ENCODE measurements at regions not wholly inside any gene's neighbourhood (a gene's known extent, or its start where the extent isn't known, plus 50 kb on each side); places are given as distances from the start of the nearest gene placed in this dataset.

GRCh38 chr4:144574000-144574399 lies 72.0 kb upstream of the HHIP start:
- no peaks in the 10 kb centered on the region for H3K9me3 ChIP-seq (ENCODE audit: control insufficient read depth, low read depth, low read length)
- H3K79me2 ChIP-seq (ENCODE audit: insufficient read depth, low read length), result no peaks in the 10 kb centered on the region
- H3K4me2 ChIP-seq (ENCODE audit: insufficient read depth, insufficient read length, low read length), result no peak overlapping the region
- no peak overlapping the region for H3K56ac ChIP-seq (ENCODE audit: insufficient read length, low read depth, low read length)
- no peak for TF ChIP-seq CTCF (conservative IDR thresholded peaks at IDR 0.05)
- H3K23ac ChIP-seq (ENCODE audit: insufficient read length, low read depth, low read length), result no peak overlapping the region
- no peaks in the 10 kb centered on the region for H3K79me1 ChIP-seq (ENCODE audit: insufficient read depth, low read depth, low read length, poor library complexity, severe bottlenecking)
- H4K20me1 ChIP-seq (ENCODE audit: control insufficient read depth, insufficient read depth, insufficient read length), result no peaks in the 10 kb centered on the region
- H4K91ac ChIP-seq (ENCODE audit: insufficient read length, low read depth, low read length), result no peak overlapping the region
- no peaks in the 10 kb centered on the region for H3K4me1 ChIP-seq (ENCODE audit: insufficient read depth, low read length)
- Mint-ChIP-seq H3K4me1 (peaks cover 3 to 5% of the 10 kb centered on the region in 2 experiments; a peak in 2 of 4 replicates), H3K27ac (no peak overlapping the region), H3K4me3 (no peak overlapping the region), H3K36me3 (ENCODE audit: insufficient read depth in 1 of 3, low read depth in 3 of 3) (no peaks in the 10 kb centered on the region), H3K27me3 (ENCODE audit: low read depth) (no peaks in the 10 kb centered on the region), H3K9me3 (no peaks in the 10 kb centered on the region)
- no peak overlapping the region for H2BK15ac ChIP-seq (ENCODE audit: low read depth, low read length)
- no peak overlapping the region for H2BK120ac ChIP-seq (ENCODE audit: low read depth, low read length, poor library complexity, severe bottlenecking)
- H2AK5ac ChIP-seq (ENCODE audit: insufficient read length, low read length), result no peak overlapping the region
- no peak overlapping the region for H2AFZ ChIP-seq (ENCODE audit: low read length)
- no peak overlapping the region for H2BK20ac ChIP-seq (ENCODE audit: low read depth, low read length, poor library complexity, severe bottlenecking)
- no peak overlapping the region for H3K18ac ChIP-seq (ENCODE audit: insufficient read length, low read depth, low read length)
- H3K27me3 ChIP-seq (ENCODE audit: insufficient read depth, low read length), result no peaks in the 10 kb centered on the region
- H4K8ac ChIP-seq (replicated peaks; ENCODE audit: insufficient read length, low read depth, low read length), result no peak overlapping the region
- no peak overlapping the region for H3K4ac ChIP-seq (ENCODE audit: low read depth, low read length)
- H3T11ph ChIP-seq (ENCODE audit: low read length), result no peak overlapping the region
- H2BK12ac ChIP-seq (ENCODE audit: insufficient read length, low read depth, low read length), result no peak overlapping the region
- DNase-seq, result no peak
- no peak overlapping the region for H2BK5ac ChIP-seq (ENCODE audit: insufficient read length, low read length)
- H3K23me2 ChIP-seq (ENCODE audit: insufficient read length, low read depth, low read length, poor library complexity, severe bottlenecking), result no peaks in the 10 kb centered on the region
- no peak overlapping the region for H4K5ac ChIP-seq (ENCODE audit: insufficient read length, low read depth, low read length)
- H3K27ac ChIP-seq (ENCODE audit: insufficient read length, low read depth, low read length), result no peak overlapping the region
- WGBS (ENCODE audit: extremely low coverage, insufficient read length, low lambda C conversion rate), result no CpG with 5 or more reads among the region's 1 CpG
- H3K9ac ChIP-seq (ENCODE audit: extremely low read depth, insufficient read length, low read length), result no peak overlapping the region
- H3K14ac ChIP-seq (ENCODE audit: insufficient read depth, low read length), result no peak overlapping the region
